ENCODE measurements at regions not wholly inside any gene's neighbourhood (a gene's known extent, or its start where the extent isn't known, plus 50 kb on each side); places are given as distances from the start of the nearest gene placed in this dataset.

- TF ChIP-seq GATA2 (IDR thresholded peaks at IDR 0.05; ENCODE audit: low read depth, low read length) (no peak), GATA3 (IDR thresholded peaks at IDR 0.05; ENCODE audit: low read depth, low read length) (no peak)
These were observed 154.3 kb downstream of the C5orf15 start for GRCh38 chr5:133814152-133814551.
